Subcutaneous abdominal adipose tissue (tissue), 5 donors: ENCODE measurements at regions not wholly inside any gene's neighbourhood (a gene's known extent, or its start where the extent isn't known, plus 50 kb on each side); places are given as distances from the start of the nearest gene placed in this dataset.

ENCODE experiments used
- H3K27ac ChIP-seq: one replicate; pipeline ENCODE4 v1.7.0; 2013; ENCODE audit warnings: low read depth, mild to moderate bottlenecking, inconsistent platforms, low read length, moderate library complexity
- H3K27me3 ChIP-seq, 5 donors: one replicate each; pipeline ENCODE4 v1.7.0; 2013; ENCODE audit warnings: low read length in 5 of 5, inconsistent platforms in 1 of 5; ENCODE audit not compliant: control insufficient read depth in 5 of 5, insufficient read depth in 4 of 5
- H3K36me3 ChIP-seq, 5 donors: one replicate each; pipeline ENCODE4 v1.7.0; 2013; ENCODE audit warnings: low read length in 5 of 5; ENCODE audit not compliant: control insufficient read depth in 5 of 5, insufficient read depth in 5 of 5
- H3K4me1 ChIP-seq, 5 donors: one replicate each; pipeline ENCODE4 v1.7.0; 2013; ENCODE audit warnings: low read length in 5 of 5, mild to moderate bottlenecking in 3 of 5, moderate library complexity in 1 of 5; ENCODE audit not compliant: control insufficient read depth in 5 of 5, insufficient read depth in 5 of 5
- H3K4me3 ChIP-seq, 5 donors: one replicate each; pipeline ENCODE4 v1.7.0; 2013; ENCODE audit warnings: low read length in 5 of 5, low read depth in 1 of 5
- H3K9ac ChIP-seq, 5 donors: one replicate each; pipeline ENCODE4 v1.7.0; 2013; ENCODE audit warnings: low read length in 5 of 5, mild to moderate bottlenecking in 4 of 5, moderate library complexity in 3 of 5
- H3K9me3 ChIP-seq, 5 donors: one replicate each; pipeline ENCODE4 v1.7.0; 2013; ENCODE audit warnings: low read length in 5 of 5; ENCODE audit not compliant: control insufficient read depth in 5 of 5
- donor health status: healthy.
- donor health status: healthy.
- donor health status: healthy.
- donor health status: healthy.
- donor health status: healthy.

- no peak overlapping the region for H3K4me3 ChIP-seq
- peaks cover 4 to 16% (median 12%) of the 10 kb centered on the region in 5 donors for H3K4me1 ChIP-seq
- H3K27me3 ChIP-seq: no peaks in the 10 kb centered on the region
- H3K27ac ChIP-seq: no peak overlapping the region
- peaks cover 0 to 3% (median 0%) of the 10 kb centered on the region in 5 donors for H3K9me3 ChIP-seq
- H3K9ac ChIP-seq: no peak overlapping the region
- H3K36me3 ChIP-seq: no peaks in the 10 kb centered on the region
These were observed 105.6 kb upstream of the NAV2 start for GRCh38 chr11:19606856-19607655.

GRCh38 chr11:19605520-19606371 is 106.9 kb upstream of the NAV2 start:
- no peaks in the 10 kb centered on the region for H3K36me3 ChIP-seq
- H3K9ac ChIP-seq: no peak overlapping the region
- no peaks in the 10 kb centered on the region for H3K9me3 ChIP-seq
- no peaks in the 10 kb centered on the region for H3K27me3 ChIP-seq
- no peak overlapping the region for H3K27ac ChIP-seq
- H3K4me3 ChIP-seq: no peak overlapping the region
- peaks cover 4 to 16% (median 12%) of the 10 kb centered on the region in 5 donors for H3K4me1 ChIP-seq

GRCh38 chr11:19604679-19605375 is 107.8 kb upstream of the NAV2 start:
- Histone ChIP-seq H3K27ac (no peak overlapping the region), H3K4me1 (peaks cover 4 to 16% (median 12%) of the 10 kb centered on the region in 5 donors), H3K9me3 (no peaks in the 10 kb centered on the region), H3K36me3 (no peaks in the 10 kb centered on the region), H3K27me3 (no peaks in the 10 kb centered on the region), H3K9ac (no peak overlapping the region), H3K4me3 (no peak overlapping the region)

GRCh38 chr11:19603771-19604170 is 108.9 kb upstream of the NAV2 start:
- Histone ChIP-seq H3K36me3 (no peaks in the 10 kb centered on the region), H3K9ac (no peak overlapping the region), H3K27me3 (no peaks in the 10 kb centered on the region), H3K9me3 (no peaks in the 10 kb centered on the region), H3K4me3 (no peak overlapping the region), H3K27ac (no peak overlapping the region), H3K4me1 (peaks cover 4 to 15% (median 12%) of the 10 kb centered on the region in 5 donors)

- no peaks in the 10 kb centered on the region for H3K36me3 ChIP-seq
- H3K4me1 ChIP-seq: peaks cover 4 to 14% (median 11%) of the 10 kb centered on the region in 5 donors
- H3K4me3 ChIP-seq: no peak overlapping the region
- no peaks in the 10 kb centered on the region for H3K9me3 ChIP-seq
- no peak overlapping the region for H3K27ac ChIP-seq
- H3K9ac ChIP-seq: no peak overlapping the region
- no peaks in the 10 kb centered on the region for H3K27me3 ChIP-seq
These were observed 109.7 kb upstream of the NAV2 start for GRCh38 chr11:19602891-19603290.

GRCh38 chr11:19602406-19602805 is 110.2 kb upstream of the NAV2 start:
- Histone ChIP-seq H3K4me1 (peaks cover 4 to 14% (median 11%) of the 10 kb centered on the region in 5 donors), H3K4me3 (no peak overlapping the region), H3K36me3 (no peaks in the 10 kb centered on the region), H3K9me3 (no peaks in the 10 kb centered on the region), H3K27ac (no peak overlapping the region), H3K9ac (no peak overlapping the region), H3K27me3 (no peaks in the 10 kb centered on the region)

GRCh38 chr11:19601235-19601634 is 111.4 kb upstream of the NAV2 start:
- Histone ChIP-seq H3K9me3 (no peaks in the 10 kb centered on the region), H3K9ac (no peak overlapping the region), H3K27me3 (no peaks in the 10 kb centered on the region), H3K4me3 (no peak overlapping the region), H3K4me1 (peaks cover 7 to 23% (median 18%) of the 10 kb centered on the region in 5 donors), H3K27ac (no peak overlapping the region), H3K36me3 (no peaks in the 10 kb centered on the region)

GRCh38 chr11:19599681-19600080 is 113.0 kb upstream of the NAV2 start:
- no peak overlapping the region for H3K4me3 ChIP-seq
- no peak overlapping the region for H3K27ac ChIP-seq
- H3K9me3 ChIP-seq: no peaks in the 10 kb centered on the region
- H3K9ac ChIP-seq: no peak overlapping the region
- no peaks in the 10 kb centered on the region for H3K27me3 ChIP-seq
- peaks cover 4 to 19% (median 14%) of the 10 kb centered on the region in 5 donors for H3K4me1 ChIP-seq
- no peaks in the 10 kb centered on the region for H3K36me3 ChIP-seq

GRCh38 chr11:19598876-19599486 is 113.7 kb upstream of the NAV2 start:
- Histone ChIP-seq H3K9me3 (no peaks in the 10 kb centered on the region), H3K9ac (no peak overlapping the region), H3K27ac (no peak overlapping the region), H3K4me1 (peaks cover 4 to 19% (median 14%) of the 10 kb centered on the region in 5 donors), H3K36me3 (no peaks in the 10 kb centered on the region), H3K27me3 (no peaks in the 10 kb centered on the region), H3K4me3 (no peak overlapping the region)
